CD8-positive, alpha-beta memory T cell (primary cell): ENCODE measurements at regions not wholly inside any gene's neighbourhood (a gene's known extent, or its start where the extent isn't known, plus 50 kb on each side); places are given as distances from the start of the nearest gene placed in this dataset.
"Not testable (repeated sequence)": the region's sequence is repeated elsewhere in the genome, so short reads cannot be mapped to it uniquely, and the experiment has no call there.

Experiments
- CTCF ChIA-PET: fragments of 350-600 bp; sonication (Branson Sonifier 250); formaldehyde crosslinking; loops from one replicate; lab custom pipeline; 2021; ENCODE audit warnings: antibody characterized with exemption; lab: Charles Lee
- POLR2A ChIA-PET: fragments of 350-600 bp; sonication (Branson Sonifier 250); formaldehyde crosslinking; loops from one replicate; lab custom pipeline; 2021; ENCODE audit warnings: antibody characterized with exemption; lab: Charles Lee
- DNase-seq, 5 donors: peaks; one replicate each; pipeline versions ENCODE4 v3.0.0 to v3.0.0-alpha.2; 2020 to 2022; ENCODE audit warnings: mixed read lengths in 1 of 5
- H3K27ac ChIP-seq: one replicate; pipeline ENCODE4 v1.7.0; 2013; ENCODE audit warnings: low read depth, mild to moderate bottlenecking, low read length, moderate library complexity
- H3K27me3 ChIP-seq: 2 replicates; pipeline ENCODE4 v1.7.0; 2013; ENCODE audit warnings: low read length, mild to moderate bottlenecking; ENCODE audit not compliant: insufficient read depth, poor library complexity, severe bottlenecking
- H3K36me3 ChIP-seq: 2 replicates; pipeline ENCODE4 v1.7.0; 2013; ENCODE audit warnings: mild to moderate bottlenecking, low read length, moderate library complexity; ENCODE audit not compliant: insufficient read depth
- H3K4me1 ChIP-seq: 2 replicates; pipeline ENCODE4 v1.7.0; 2013; ENCODE audit warnings: mild to moderate bottlenecking, low read length, moderate library complexity; ENCODE audit not compliant: insufficient read depth
- H3K4me3 ChIP-seq: 2 replicates; pipeline ENCODE4 v1.7.0; 2013; ENCODE audit warnings: mild to moderate bottlenecking, low read length
- H3K9me3 ChIP-seq: 2 replicates; pipeline ENCODE4 v1.7.0; 2013; ENCODE audit warnings: mild to moderate bottlenecking, low read length
- H3K27ac Mint-ChIP-seq, 8 donors: one replicate each; pipeline ENCODE4 v1.8.0; 2020 to 2021; ENCODE audit warnings: mixed read lengths in 8 of 8, mild to moderate bottlenecking in 6 of 8, inconsistent platforms in 3 of 8, moderate library complexity in 3 of 8
- H3K27me3 Mint-ChIP-seq, 2 donors: one replicate each; pipeline ENCODE4 v1.8.0; 2020 to 2021; ENCODE audit warnings: mixed read lengths in 2 of 2, mild to moderate bottlenecking in 1 of 2, moderate library complexity in 1 of 2
- H3K36me3 Mint-ChIP-seq, 3 donors: one replicate each; pipeline ENCODE4 v1.8.0; 2020 to 2021; ENCODE audit warnings: mixed read lengths in 3 of 3, inconsistent platforms in 1 of 3, mild to moderate bottlenecking in 1 of 3
- H3K4me1 Mint-ChIP-seq, 3 donors: one replicate each; pipeline ENCODE4 v1.8.0; 2020 to 2021; ENCODE audit warnings: mixed read lengths in 3 of 3, inconsistent platforms in 1 of 3, mild to moderate bottlenecking in 1 of 3
- H3K4me3 Mint-ChIP-seq, 7 donors: one replicate each; pipeline ENCODE4 v1.8.0; 2020 to 2021; ENCODE audit warnings: mixed read lengths in 7 of 7, mild to moderate bottlenecking in 6 of 7, moderate library complexity in 4 of 7, inconsistent platforms in 2 of 7
- H3K9me3 Mint-ChIP-seq, 5 donors: one replicate each; pipeline ENCODE4 v1.8.0; 2020 to 2022; ENCODE audit warnings: mixed read lengths in 5 of 5, mild to moderate bottlenecking in 3 of 5, moderate library complexity in 2 of 5, inconsistent platforms in 1 of 5

DNA sequence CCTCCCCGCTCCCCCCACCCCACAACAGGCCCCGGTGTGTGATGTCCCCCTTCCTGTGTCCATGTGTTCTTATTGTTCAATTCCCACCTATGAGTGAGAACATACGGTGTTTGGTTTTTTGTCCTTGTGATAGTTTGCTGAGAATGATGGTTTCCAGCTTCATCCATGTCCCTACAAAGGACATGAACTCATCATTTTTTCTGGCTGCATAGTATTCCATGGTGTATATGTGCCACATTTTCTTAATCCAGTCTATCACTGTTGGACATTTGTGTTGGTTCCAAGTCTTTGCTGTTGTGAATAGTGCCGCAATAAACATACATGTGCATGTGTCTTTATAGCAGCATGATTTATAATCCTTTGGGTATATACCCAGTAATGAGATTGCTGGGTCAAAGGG lies 104.3 kb downstream of the MTPN start:
- DNase-seq, H3K9me3 Mint-ChIP-seq, H3K36me3 ChIP-seq, H3K4me1 ChIP-seq, H3K27ac ChIP-seq, H3K27ac Mint-ChIP-seq, CTCF ChIA-PET, H3K36me3 Mint-ChIP-seq, H3K4me1 Mint-ChIP-seq, POLR2A ChIA-PET, H3K9me3 ChIP-seq, H3K4me3 ChIP-seq, H3K27me3 ChIP-seq, H3K4me3 Mint-ChIP-seq: not testable (repeated sequence)
- H3K27me3 Mint-ChIP-seq = peaks cover 3 to 11% of the 10 kb centered on the region in 2 donors

DNA sequence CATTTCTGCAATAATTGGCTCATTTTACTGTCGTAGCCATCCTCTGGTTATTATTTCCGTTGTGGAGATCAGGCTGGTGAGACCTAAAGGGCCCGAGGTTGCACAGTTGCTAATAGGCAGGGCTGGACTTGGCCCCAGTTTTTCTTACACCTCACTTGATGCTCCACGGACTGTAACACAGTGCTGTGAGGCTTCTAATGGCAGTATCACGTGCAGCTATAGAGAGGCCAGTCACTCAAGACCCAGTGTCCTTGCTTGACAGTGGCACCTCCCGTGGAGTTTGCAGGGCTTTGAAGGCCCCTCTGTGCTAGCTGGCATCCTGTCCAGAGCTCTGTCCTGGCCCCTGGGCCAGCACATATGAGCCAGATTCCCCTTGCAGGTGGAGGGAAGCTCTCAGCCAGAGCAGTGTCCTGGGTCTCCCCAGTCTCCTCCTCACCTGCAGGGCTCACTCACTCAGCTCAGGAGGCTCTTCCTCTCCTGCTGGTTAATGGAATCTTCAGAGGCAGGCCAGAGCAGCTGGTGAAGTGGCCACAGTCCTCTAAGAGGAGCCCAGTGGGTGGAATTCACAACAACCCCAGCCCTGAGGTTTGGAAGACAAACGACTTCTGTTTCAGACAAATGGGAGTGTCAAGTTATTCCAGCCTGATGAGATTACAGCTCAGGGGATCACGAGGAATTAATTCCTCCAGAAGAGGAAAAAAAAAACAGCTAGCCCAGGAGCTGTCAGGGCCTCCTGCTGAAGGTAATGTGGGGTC lies 114.2 kb upstream of the FAM180A start:
- POLR2A ChIA-PET = no interaction called here
- Histone ChIP-seq H3K27ac (no peak overlapping the region), H3K27me3 (no peaks in the 10 kb centered on the region), H3K4me3 (no peak overlapping the region), H3K36me3 (no peaks in the 10 kb centered on the region), H3K9me3 (no peaks in the 10 kb centered on the region), H3K4me1 (no peaks in the 10 kb centered on the region)
- Mint-ChIP-seq H3K27me3 (no peaks in the 10 kb centered on the region), H3K27ac (no peak overlapping the region), H3K9me3 (no peaks in the 10 kb centered on the region), H3K4me1 (no peaks in the 10 kb centered on the region), H3K4me3 (no peak overlapping the region), H3K36me3 (no peaks in the 10 kb centered on the region)
- CTCF ChIA-PET = interaction anchor here (0.6 kb wide), 1 partner anchor 31 kb away, joined by 3 read pairs; no protein-coding TSS in a partner anchor
- DNase-seq = no peak

DNA sequence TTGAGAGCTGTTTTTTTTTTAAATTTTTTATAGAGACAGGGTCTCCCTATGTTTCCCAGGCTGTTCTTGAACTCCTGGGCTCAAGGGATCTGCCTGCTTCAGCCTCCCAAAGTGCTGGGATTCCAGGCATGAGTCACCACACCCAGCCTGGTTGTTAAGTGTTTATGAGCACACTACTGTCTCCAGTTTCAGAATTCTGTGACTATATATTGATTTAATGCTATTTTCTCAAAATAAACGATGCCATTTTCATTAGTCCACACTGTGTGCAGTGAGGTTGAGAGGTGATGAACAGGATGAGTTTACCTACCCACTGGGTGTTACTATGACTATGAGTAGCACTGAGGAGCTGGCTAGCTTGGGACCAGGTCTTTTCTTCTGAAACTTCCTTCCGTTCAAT lies 110.9 kb upstream of the FAM180A start:
- no peaks in the 10 kb centered on the region for H3K27me3 ChIP-seq
- Mint-ChIP-seq H3K9me3 (no peaks in the 10 kb centered on the region), H3K4me3 (no peak overlapping the region), H3K27ac (no peak overlapping the region), H3K36me3 (no peaks in the 10 kb centered on the region), H3K27me3 (peaks cover 0 to 4% of the 10 kb centered on the region in 2 donors), H3K4me1 (peaks cover 3 to 6% (median 5%) of the 10 kb centered on the region in 3 donors)
- ChIA-PET POLR2A (no interaction called here), CTCF (no interaction called here)
- no peak overlapping the region for H3K27ac ChIP-seq
- H3K9me3 ChIP-seq = no peaks in the 10 kb centered on the region
- H3K36me3 ChIP-seq = no peaks in the 10 kb centered on the region
- no peaks in the 10 kb centered on the region for H3K4me1 ChIP-seq
- no peak overlapping the region for H3K4me3 ChIP-seq
- no peak for DNase-seq

DNA sequence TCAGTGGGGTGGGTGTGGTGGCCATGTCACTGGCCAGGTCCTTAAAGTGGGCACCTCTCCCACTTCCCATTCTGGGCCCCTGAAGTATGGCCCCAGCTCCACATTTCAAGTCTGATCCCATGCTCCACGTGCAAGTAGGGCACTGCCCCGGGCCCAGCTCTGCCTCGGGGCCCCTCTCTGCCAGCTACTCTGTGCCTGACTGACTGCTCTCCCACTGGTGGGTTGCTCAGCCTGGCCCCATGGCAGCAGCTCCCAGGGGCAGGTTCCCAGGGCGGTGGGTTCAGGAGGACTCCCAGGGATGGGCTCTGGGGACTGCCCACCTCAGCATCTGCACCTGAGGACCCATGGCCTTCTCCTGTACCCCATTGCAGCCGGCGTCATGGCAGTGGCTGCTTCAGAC lies 110.2 kb upstream of the FAM180A start:
- H3K36me3 Mint-ChIP-seq = no peaks in the 10 kb centered on the region
- H3K4me3 ChIP-seq = no peak overlapping the region
- ChIA-PET CTCF (no interaction called here), POLR2A (no interaction called here)
- no peak for DNase-seq
- H3K27ac ChIP-seq = no peak overlapping the region
- no peaks in the 10 kb centered on the region for H3K27me3 ChIP-seq
- peaks cover 0 to 4% of the 10 kb centered on the region in 2 donors for H3K27me3 Mint-ChIP-seq
- H3K4me3 Mint-ChIP-seq = no peak overlapping the region
- H3K4me1 ChIP-seq = no peaks in the 10 kb centered on the region
- H3K27ac Mint-ChIP-seq = peak overlapping the region in 1 of 8 donors; percentile 70
- no peaks in the 10 kb centered on the region for H3K9me3 Mint-ChIP-seq
- H3K9me3 ChIP-seq = no peaks in the 10 kb centered on the region
- peaks cover 3 to 6% (median 5%) of the 10 kb centered on the region in 3 donors for H3K4me1 Mint-ChIP-seq
- no peaks in the 10 kb centered on the region for H3K36me3 ChIP-seq

DNA sequence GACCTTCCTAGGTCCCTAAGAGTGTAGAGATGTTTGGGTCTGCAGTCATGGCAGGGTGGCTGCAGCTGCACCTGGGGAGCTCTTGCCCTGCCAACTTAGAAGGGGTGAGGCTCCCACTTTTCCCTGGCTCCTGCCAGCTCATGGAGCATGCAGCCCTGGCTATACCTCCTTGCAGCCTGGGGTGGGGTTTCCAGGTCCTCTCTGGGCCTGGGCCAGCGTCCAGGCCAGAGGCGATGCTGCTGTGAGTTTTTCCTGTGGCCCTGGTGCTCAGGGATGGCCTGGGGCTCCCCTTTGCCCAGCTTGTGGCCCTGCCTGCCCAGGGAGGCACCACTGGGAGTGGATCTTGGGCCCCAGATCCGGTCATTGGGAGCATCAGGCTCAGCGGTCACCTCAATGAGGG lies 109.8 kb upstream of the FAM180A start:
- Histone ChIP-seq H3K27me3 (no peaks in the 10 kb centered on the region), H3K4me1 (no peaks in the 10 kb centered on the region), H3K27ac (no peak overlapping the region), H3K36me3 (no peaks in the 10 kb centered on the region), H3K4me3 (no peak overlapping the region), H3K9me3 (no peaks in the 10 kb centered on the region)
- Mint-ChIP-seq H3K4me3 (no peak overlapping the region), H3K36me3 (no peaks in the 10 kb centered on the region), H3K9me3 (no peaks in the 10 kb centered on the region), H3K27me3 (peaks cover 1 to 4% of the 10 kb centered on the region in 2 donors), H3K27ac (peak overlapping the region in 1 of 8 donors; percentile 63), H3K4me1 (peaks cover 3 to 6% (median 5%) of the 10 kb centered on the region in 3 donors)
- no peak for DNase-seq
- CTCF ChIA-PET = no interaction called here
- POLR2A ChIA-PET = no interaction called here

DNA sequence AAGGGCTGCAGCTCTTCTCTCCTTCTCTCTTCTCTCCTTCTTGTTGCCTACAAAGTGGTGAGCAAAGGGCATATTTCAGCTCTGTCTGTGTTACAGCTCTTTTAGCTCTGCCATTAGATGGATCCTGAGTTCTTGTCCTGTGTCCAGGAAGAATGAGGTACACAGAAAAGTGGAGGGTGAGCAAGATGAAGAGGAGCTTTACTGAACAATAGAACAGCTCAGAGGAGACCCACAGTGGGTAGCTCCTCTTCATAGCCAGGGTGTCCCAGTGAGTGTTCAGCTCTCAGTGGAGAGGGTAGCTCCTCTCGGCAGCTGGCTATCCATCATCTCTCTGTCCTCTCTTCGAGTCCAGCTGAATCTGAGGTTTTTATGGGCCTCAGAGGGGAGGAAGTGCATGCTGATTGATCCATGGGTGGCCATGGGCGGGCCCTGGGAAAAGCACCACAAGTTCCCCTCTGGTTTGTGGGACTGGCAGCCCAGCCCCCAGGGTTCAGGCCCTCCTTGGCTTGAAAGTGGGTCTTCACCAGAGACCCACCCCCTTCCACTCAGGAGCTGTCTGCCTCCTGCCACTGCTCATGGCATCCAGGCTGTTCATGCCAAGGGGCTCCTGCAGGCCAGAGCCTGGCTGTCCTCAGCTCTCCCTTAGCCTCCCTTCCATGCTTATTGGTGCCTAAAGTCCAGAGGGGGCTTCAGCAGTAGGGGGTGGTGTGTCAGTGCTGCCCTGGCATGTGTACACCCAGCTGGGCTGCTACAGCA lies 109.1 kb upstream of the FAM180A start:
- Mint-ChIP-seq H3K4me3 (no peak overlapping the region), H3K27ac (peak overlapping the region in 1 of 8 donors; percentile 63), H3K36me3 (no peaks in the 10 kb centered on the region), H3K27me3 (peaks cover 3 to 7% of the 10 kb centered on the region in 2 donors), H3K4me1 (peaks cover 3 to 6% (median 5%) of the 10 kb centered on the region in 3 donors), H3K9me3 (no peaks in the 10 kb centered on the region)
- ChIA-PET CTCF (no interaction called here), POLR2A (no interaction called here)
- no peaks in the 10 kb centered on the region for H3K27me3 ChIP-seq
- DNase-seq = no peak
- no peaks in the 10 kb centered on the region for H3K36me3 ChIP-seq
- no peaks in the 10 kb centered on the region for H3K9me3 ChIP-seq
- no peak overlapping the region for H3K27ac ChIP-seq
- no peaks in the 10 kb centered on the region for H3K4me1 ChIP-seq
- no peak overlapping the region for H3K4me3 ChIP-seq

DNA sequence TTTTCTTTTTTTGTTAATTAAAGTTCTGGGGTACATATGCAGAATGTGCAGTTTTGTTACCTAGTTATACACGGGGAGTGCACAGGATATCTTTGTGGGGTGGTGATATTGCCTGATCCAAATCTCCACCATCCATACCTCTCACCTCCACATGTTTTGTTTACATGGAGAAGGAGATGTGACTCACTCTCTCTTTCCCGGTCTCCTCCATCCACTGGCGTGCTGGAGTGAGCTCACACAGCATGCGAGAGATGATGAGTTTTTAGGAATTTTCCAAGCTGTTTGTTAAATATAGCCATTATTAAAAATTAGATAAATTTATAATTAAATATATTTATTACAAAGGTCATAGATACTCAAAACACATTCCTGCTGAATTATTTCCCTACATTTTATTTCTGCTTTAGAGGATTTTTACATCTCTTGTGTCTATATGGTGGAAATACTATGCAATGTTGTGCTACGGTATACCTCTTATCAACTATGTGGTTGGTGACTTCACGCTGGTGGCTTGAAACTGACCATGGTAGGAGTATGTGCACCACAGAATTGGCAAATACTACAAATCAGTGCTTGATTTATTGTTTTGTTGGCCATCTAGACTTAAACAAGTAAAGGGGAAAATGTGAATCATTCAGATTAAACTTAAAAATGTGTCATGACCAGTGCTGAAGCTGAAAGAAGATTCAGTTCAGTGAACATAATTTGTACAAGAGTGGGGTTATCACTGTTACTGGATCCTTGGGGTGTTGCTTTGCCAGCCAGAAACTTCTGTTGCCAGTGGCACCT lies 107.9 kb upstream of the FAM180A start:
- Histone ChIP-seq H3K36me3 (no peaks in the 10 kb centered on the region), H3K4me1 (no peaks in the 10 kb centered on the region), H3K4me3 (no peak overlapping the region), H3K27me3 (no peaks in the 10 kb centered on the region), H3K9me3 (no peaks in the 10 kb centered on the region), H3K27ac (no peak overlapping the region)
- Mint-ChIP-seq H3K4me3 (no peak overlapping the region), H3K9me3 (peaks cover 0 to 3% (median 0%) of the 10 kb centered on the region in 5 donors), H3K36me3 (no peaks in the 10 kb centered on the region), H3K4me1 (peaks cover 3 to 6% (median 5%) of the 10 kb centered on the region in 3 donors), H3K27me3 (peaks cover 7 to 8% of the 10 kb centered on the region in 2 donors), H3K27ac (peak overlapping the region in 1 of 8 donors; percentile 25)
- DNase-seq = no peak
- ChIA-PET CTCF (interaction anchor here (0.8 kb wide), 1 partner anchor 10 kb away, joined by 3 read pairs; no protein-coding TSS in a partner anchor), POLR2A (no interaction called here)

DNA sequence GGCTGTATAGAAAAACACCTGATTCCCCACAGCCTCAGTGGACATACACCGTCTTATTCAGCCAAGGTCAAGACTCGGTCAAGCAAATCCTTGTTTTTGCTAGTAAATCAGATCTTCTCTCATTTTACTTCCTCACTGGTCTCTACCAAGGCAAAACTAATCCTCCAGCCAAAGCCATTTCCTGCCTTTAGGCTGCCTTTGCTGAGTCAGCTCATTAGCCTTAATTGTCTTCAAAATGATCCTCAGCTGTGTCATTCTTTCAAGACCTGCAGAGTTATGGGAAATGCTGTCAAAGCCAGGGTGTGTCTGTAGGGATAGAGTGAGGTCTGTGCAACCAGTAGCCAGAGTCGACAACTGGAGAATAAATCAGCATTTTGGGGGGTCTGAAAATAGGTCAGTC lies 107.2 kb upstream of the FAM180A start:
- Mint-ChIP-seq H3K27me3 (peaks cover 8% of the 10 kb centered on the region in 2 donors), H3K36me3 (no peaks in the 10 kb centered on the region), H3K4me1 (peaks cover 3 to 6% (median 5%) of the 10 kb centered on the region in 3 donors), H3K9me3 (peaks cover 0 to 3% (median 0%) of the 10 kb centered on the region in 5 donors), H3K27ac (no peak overlapping the region), H3K4me3 (no peak overlapping the region)
- Histone ChIP-seq H3K36me3 (no peaks in the 10 kb centered on the region), H3K27me3 (no peaks in the 10 kb centered on the region), H3K4me3 (no peak overlapping the region), H3K27ac (no peak overlapping the region), H3K9me3 (no peaks in the 10 kb centered on the region), H3K4me1 (no peaks in the 10 kb centered on the region)
- POLR2A ChIA-PET = no interaction called here
- CTCF ChIA-PET = no interaction called here
- no peak for DNase-seq
